ENCODE measurements at regions not wholly inside any gene's neighbourhood (a gene's known extent, or its start where the extent isn't known, plus 50 kb on each side); places are given as distances from the start of the nearest gene placed in this dataset.

- Mint-ChIP-seq H3K4me1 (ENCODE audit: low read depth) (no peaks in the 10 kb centered on the region), H3K27ac (no peak overlapping the region), H3K4me3 (no peak overlapping the region), H3K27me3 (no peaks in the 10 kb centered on the region), H3K9me3 (no peaks in the 10 kb centered on the region), H3K36me3 (ENCODE audit: low read depth) (no peaks in the 10 kb centered on the region)
These were observed 954.9 kb downstream of the ADGRL2 start for GRCh38 chr1:82755671-82756070.

GRCh38 chr1:82755191-82755590 lies 954.5 kb downstream of the ADGRL2 start:
- H3K36me3 Mint-ChIP-seq (ENCODE audit: low read depth): no peaks in the 10 kb centered on the region
- H3K9me3 Mint-ChIP-seq: no peaks in the 10 kb centered on the region
- no peaks in the 10 kb centered on the region for H3K27me3 Mint-ChIP-seq
- no peak overlapping the region for H3K27ac Mint-ChIP-seq
- no peaks in the 10 kb centered on the region for H3K4me1 Mint-ChIP-seq (ENCODE audit: low read depth)
- H3K4me3 Mint-ChIP-seq: no peak overlapping the region

DNA sequence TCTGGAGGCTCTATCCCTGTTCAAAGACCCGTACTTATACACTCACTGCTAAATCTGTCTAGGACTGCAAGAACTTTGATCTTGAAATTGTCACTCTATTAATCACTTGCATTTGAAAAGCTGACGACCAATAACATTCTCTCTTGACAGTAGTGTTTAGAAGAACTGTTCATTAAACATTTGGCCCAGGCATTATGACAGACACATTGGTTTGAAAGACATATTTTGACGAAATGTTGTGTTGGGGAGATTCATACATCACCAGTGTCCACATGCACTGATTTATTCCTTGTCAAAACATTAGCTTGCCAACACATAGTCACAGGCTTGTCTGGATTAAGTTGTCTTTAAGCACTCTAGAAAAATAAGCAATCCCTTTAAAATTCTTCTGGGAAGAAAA lies 951.3 kb downstream of the ADGRL2 start:
- Mint-ChIP-seq H3K4me1 (ENCODE audit: low read depth) (no peaks in the 10 kb centered on the region), H3K36me3 (ENCODE audit: low read depth) (no peaks in the 10 kb centered on the region), H3K27ac (no peak overlapping the region), H3K27me3 (no peaks in the 10 kb centered on the region), H3K4me3 (no peak overlapping the region), H3K9me3 (no peaks in the 10 kb centered on the region)

- no peaks in the 10 kb centered on the region for H3K36me3 Mint-ChIP-seq (ENCODE audit: low read depth)
- H3K27me3 Mint-ChIP-seq: no peaks in the 10 kb centered on the region
- peaks cover 19% of the 10 kb centered on the region for H3K9me3 Mint-ChIP-seq
- no peak overlapping the region for H3K27ac Mint-ChIP-seq
- no peak overlapping the region for H3K4me3 Mint-ChIP-seq
- no peaks in the 10 kb centered on the region for H3K4me1 Mint-ChIP-seq (ENCODE audit: low read depth)
These were observed 932.9 kb downstream of the ADGRL2 start for GRCh38 chr1:82733645-82734044.

DNA sequence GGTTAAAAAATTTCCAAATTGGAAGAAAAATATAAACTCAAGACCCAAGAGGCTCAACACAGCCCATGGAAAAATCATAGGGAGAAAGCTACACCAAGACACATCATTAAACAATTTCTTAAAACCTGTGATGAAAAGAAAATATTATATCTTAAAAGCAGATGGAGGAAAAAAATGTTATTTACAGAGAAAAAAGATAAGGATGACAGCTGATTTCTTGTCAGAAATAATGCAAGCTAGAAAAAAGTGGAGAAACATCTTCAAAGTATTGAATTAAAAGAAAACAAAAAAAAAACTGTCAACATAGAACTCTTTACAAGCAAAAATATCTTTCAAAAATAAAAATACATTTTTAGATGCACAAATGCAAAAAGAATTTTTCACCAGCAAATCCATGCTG lies 930.5 kb downstream of the ADGRL2 start:
- Mint-ChIP-seq H3K27me3 (no peaks in the 10 kb centered on the region), H3K9me3 (peaks cover 19% of the 10 kb centered on the region), H3K4me3 (no peak overlapping the region), H3K36me3 (ENCODE audit: low read depth) (no peaks in the 10 kb centered on the region), H3K27ac (no peak overlapping the region), H3K4me1 (ENCODE audit: low read depth) (no peaks in the 10 kb centered on the region)

GRCh38 chr1:82728206-82728605 lies 927.5 kb downstream of the ADGRL2 start:
- H3K27me3 Mint-ChIP-seq: no peaks in the 10 kb centered on the region
- H3K36me3 Mint-ChIP-seq (ENCODE audit: low read depth): no peaks in the 10 kb centered on the region
- no peak overlapping the region for H3K4me3 Mint-ChIP-seq
- H3K4me1 Mint-ChIP-seq (ENCODE audit: low read depth): no peaks in the 10 kb centered on the region
- H3K9me3 Mint-ChIP-seq: peaks cover 19% of the 10 kb centered on the region
- no peak overlapping the region for H3K27ac Mint-ChIP-seq

- Mint-ChIP-seq H3K9me3 (peaks cover 10% of the 10 kb centered on the region), H3K27me3 (no peaks in the 10 kb centered on the region), H3K36me3 (ENCODE audit: low read depth) (no peaks in the 10 kb centered on the region), H3K4me1 (ENCODE audit: low read depth) (no peaks in the 10 kb centered on the region), H3K4me3 (no peak overlapping the region), H3K27ac (no peak overlapping the region)
These were observed 923.5 kb downstream of the ADGRL2 start for GRCh38 chr1:82724246-82724645.

DNA sequence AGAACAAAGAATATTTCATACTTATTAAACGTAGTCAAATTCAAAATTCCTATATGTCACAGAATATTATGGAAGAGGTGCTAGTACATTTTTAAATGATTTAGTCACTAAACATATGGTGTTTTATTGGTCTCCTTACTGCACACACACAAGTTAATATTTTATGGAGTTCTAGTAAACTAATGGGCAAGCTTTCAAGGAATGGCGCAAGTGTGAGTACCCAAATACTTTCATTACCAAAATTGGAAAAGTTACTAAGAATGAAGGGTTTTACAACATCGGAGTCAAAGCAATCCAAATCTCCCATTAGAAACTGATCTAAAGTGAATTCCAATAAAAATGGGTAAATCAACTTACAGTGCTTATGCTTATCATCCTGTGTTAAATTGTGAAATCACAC lies 921.9 kb downstream of the ADGRL2 start:
- H3K4me3 Mint-ChIP-seq: no peak overlapping the region
- H3K36me3 Mint-ChIP-seq (ENCODE audit: low read depth): no peaks in the 10 kb centered on the region
- H3K9me3 Mint-ChIP-seq: peaks cover 10% of the 10 kb centered on the region
- no peaks in the 10 kb centered on the region for H3K4me1 Mint-ChIP-seq (ENCODE audit: low read depth)
- H3K27me3 Mint-ChIP-seq: no peaks in the 10 kb centered on the region
- H3K27ac Mint-ChIP-seq: no peak overlapping the region

GRCh38 chr1:82721702-82722101 lies 921.0 kb downstream of the ADGRL2 start:
- Mint-ChIP-seq H3K36me3 (ENCODE audit: low read depth) (no peaks in the 10 kb centered on the region), H3K9me3 (peaks cover 10% of the 10 kb centered on the region), H3K4me3 (no peak overlapping the region), H3K27ac (no peak overlapping the region), H3K27me3 (no peaks in the 10 kb centered on the region), H3K4me1 (ENCODE audit: low read depth) (no peaks in the 10 kb centered on the region)

GRCh38 chr1:82718719-82719419 lies 918.1 kb downstream of the ADGRL2 start:
- peaks cover 14% of the 10 kb centered on the region for H3K9me3 Mint-ChIP-seq

DNA sequence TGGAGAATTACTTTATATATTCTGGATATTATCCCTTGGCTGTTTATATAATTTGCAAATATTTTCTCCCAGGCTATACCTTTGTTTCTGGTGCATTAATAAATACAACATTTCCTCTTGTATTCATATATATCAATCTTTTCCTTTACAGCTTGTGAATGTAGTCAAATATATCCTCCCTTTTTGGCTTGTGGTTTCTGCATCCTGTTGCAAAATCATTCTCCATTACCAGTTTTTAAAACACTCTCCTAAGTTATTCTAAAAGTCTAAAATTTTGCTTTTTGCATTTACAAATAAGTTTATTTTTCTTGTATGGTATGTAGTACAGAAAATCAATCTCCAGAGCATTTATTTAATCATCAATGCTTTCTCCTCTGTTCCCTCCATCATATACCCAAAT lies 909.4 kb downstream of the ADGRL2 start:
- no peaks in the 10 kb centered on the region for H3K27me3 Mint-ChIP-seq
- H3K27ac Mint-ChIP-seq: no peak overlapping the region
- no peaks in the 10 kb centered on the region for H3K4me1 Mint-ChIP-seq (ENCODE audit: low read depth)
- H3K36me3 Mint-ChIP-seq (ENCODE audit: low read depth): no peaks in the 10 kb centered on the region
- no peak overlapping the region for H3K4me3 Mint-ChIP-seq
- peaks cover under 1% of the 10 kb centered on the region for H3K9me3 Mint-ChIP-seq

More at GRCh38 chr1:82718719-82719419, 918.1 kb downstream of the ADGRL2 start:
- Mint-ChIP-seq H3K27me3 (no peaks in the 10 kb centered on the region), H3K4me1 (ENCODE audit: low read depth) (no peaks in the 10 kb centered on the region), H3K36me3 (ENCODE audit: low read depth) (no peaks in the 10 kb centered on the region), H3K27ac (no peak overlapping the region), H3K4me3 (no peak overlapping the region)

- no peaks in the 10 kb centered on the region for H3K9me3 Mint-ChIP-seq
- H3K27ac Mint-ChIP-seq: no peak overlapping the region
- no peaks in the 10 kb centered on the region for H3K27me3 Mint-ChIP-seq
- no peaks in the 10 kb centered on the region for H3K4me1 Mint-ChIP-seq (ENCODE audit: low read depth)
- H3K4me3 Mint-ChIP-seq: no peak overlapping the region
- H3K36me3 Mint-ChIP-seq (ENCODE audit: low read depth): no peaks in the 10 kb centered on the region
These were observed 906.9 kb downstream of the ADGRL2 start for GRCh38 chr1:82707681-82708080.

GRCh38 chr1:82706741-82707140 lies 906.0 kb downstream of the ADGRL2 start:
- Mint-ChIP-seq H3K4me1 (ENCODE audit: low read depth) (no peaks in the 10 kb centered on the region), H3K27me3 (no peaks in the 10 kb centered on the region), H3K4me3 (no peak overlapping the region), H3K36me3 (ENCODE audit: low read depth) (no peaks in the 10 kb centered on the region), H3K27ac (no peak overlapping the region), H3K9me3 (no peaks in the 10 kb centered on the region)

- no peak overlapping the region for H3K4me3 Mint-ChIP-seq
- H3K27ac Mint-ChIP-seq: no peak overlapping the region
- no peaks in the 10 kb centered on the region for H3K27me3 Mint-ChIP-seq
- no peaks in the 10 kb centered on the region for H3K4me1 Mint-ChIP-seq (ENCODE audit: low read depth)
- no peaks in the 10 kb centered on the region for H3K9me3 Mint-ChIP-seq
- H3K36me3 Mint-ChIP-seq (ENCODE audit: low read depth): no peaks in the 10 kb centered on the region
These were observed 904.2 kb downstream of the ADGRL2 start for GRCh38 chr1:82704966-82705365.

DNA sequence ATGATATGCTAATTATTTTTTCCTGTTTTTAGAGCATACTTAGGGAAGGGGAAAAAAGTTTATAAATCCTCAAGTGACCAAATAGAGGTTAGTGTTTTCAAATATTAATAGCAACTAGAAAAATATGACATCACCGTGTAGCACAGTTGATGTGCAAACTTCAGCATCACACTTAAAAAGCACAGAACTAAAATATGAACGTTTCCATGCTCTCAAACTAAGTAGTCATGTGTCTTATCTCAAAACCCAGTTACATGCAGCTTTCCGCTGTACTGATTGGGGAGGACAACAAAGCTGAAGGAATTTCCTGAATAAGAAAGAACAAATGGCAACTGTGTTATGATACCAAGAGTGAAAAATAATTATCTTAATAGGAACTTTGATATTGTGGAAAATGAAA lies 903.7 kb downstream of the ADGRL2 start:
- Mint-ChIP-seq H3K36me3 (ENCODE audit: low read depth) (no peaks in the 10 kb centered on the region), H3K27me3 (no peaks in the 10 kb centered on the region), H3K9me3 (no peaks in the 10 kb centered on the region), H3K4me3 (no peak overlapping the region), H3K4me1 (ENCODE audit: low read depth) (no peaks in the 10 kb centered on the region), H3K27ac (no peak overlapping the region)

- no peaks in the 10 kb centered on the region for H3K27me3 Mint-ChIP-seq
- no peak overlapping the region for H3K27ac Mint-ChIP-seq
- no peaks in the 10 kb centered on the region for H3K36me3 Mint-ChIP-seq (ENCODE audit: low read depth)
- H3K4me1 Mint-ChIP-seq (ENCODE audit: low read depth): no peaks in the 10 kb centered on the region
- H3K4me3 Mint-ChIP-seq: no peak overlapping the region
- H3K9me3 Mint-ChIP-seq: no peaks in the 10 kb centered on the region
These were observed 903.2 kb downstream of the ADGRL2 start for GRCh38 chr1:82703951-82704350.

Measured in stimulated activated naive CD8-positive, alpha-beta T cell treated with anti-CD3 and anti-CD28 coated beads, Interleukin-15, Interleukin-2, amounts not matched to agents 100 ng/mL and 50 ng/mL, for 24 hours (primary cell).